ENCODE measurements at regions not wholly inside any gene's neighbourhood (a gene's known extent, or its start where the extent isn't known, plus 50 kb on each side); places are given as distances from the start of the nearest gene placed in this dataset.

GRCh38 chr5:85849411-85849810 is 768.3 kb upstream of the COX7C start (continued):
- TF ChIP-seq ZNF597 (CRISPR knock-in tag; IDR thresholded peaks at IDR 0.05) (no peak), ZNF674 (CRISPR knock-in tag; IDR thresholded peaks at IDR 0.05; ENCODE audit: low read depth) (no peak), PAXIP1 (CRISPR knock-in tag; conservative IDR thresholded peaks at IDR 0.05) (no peak), ZBTB1 (CRISPR knock-in tag; IDR thresholded peaks at IDR 0.05; ENCODE audit: borderline replicate concordance) (no peak), MTERF4 (CRISPR knock-in tag; IDR thresholded peaks at IDR 0.05) (no peak), ZSCAN9 (CRISPR knock-in tag; IDR thresholded peaks at IDR 0.05; ENCODE audit: borderline replicate concordance) (no peak)

GRCh38 chr5:85865296-85865695 is 752.4 kb upstream of the COX7C start:
- no peak for DNase-seq (ENCODE audit: low spot score)
- Histone ChIP-seq H4K20me1 (ENCODE audit: insufficient read depth, low read length) (no peaks in the 10 kb centered on the region), H3K27ac (ENCODE audit: extremely low read length, insufficient read depth, low read length) (no peak overlapping the region), H3K9ac (ENCODE audit: insufficient read depth, low read depth, low read length) (no peak overlapping the region), H3K36me3 (replicated peaks in 1 of 2; ENCODE audit: control insufficient read depth in 1 of 2, insufficient read depth in 2 of 2, low read length in 2 of 2) (no peaks in the 10 kb centered on the region), H3K4me3 (replicated peaks in 1 of 3; ENCODE audit: insufficient read depth in 1 of 3, low read depth in 2 of 3, low read length in 3 of 3) (no peak overlapping the region), H3K79me2 (ENCODE audit: insufficient read depth, low read length) (no peaks in the 10 kb centered on the region), H2AFZ (ENCODE audit: low read length) (no peak overlapping the region), H3K4me2 (ENCODE audit: low read depth, low read length) (no peak overlapping the region), H3K9me3 (ENCODE audit: low read length) (no peaks in the 10 kb centered on the region), H3K27me3 (ENCODE audit: control insufficient read depth in 1 of 2, insufficient read depth in 2 of 2, low read length in 2 of 2) (no peaks in the 10 kb centered on the region), H3K4me1 (ENCODE audit: insufficient read depth, low read length) (no peaks in the 10 kb centered on the region)
- POLR2A ChIA-PET = no interaction called here
- ATAC-seq = no peak
- WGBS (ENCODE audit: low lambda C conversion rate) = 2% methylated on average over 3 of the region's 3 CpGs
- in situ Hi-C loops (cut with HindIII; ENCODE audit: extremely low pct_ligation_motif_present, low pct_unique_long_range_greater_than_20kb) = no loop called here
- no TSS peak for BruUV-seq (replicated peaks)
- CTCF ChIA-PET (ENCODE audit: low intra/inter-chr PET ratio, low total read pairs) = no interaction called here
- intact Hi-C loops (cut with micrococcal nuclease; ENCODE audit: unreplicated experiment) = no loop called here
- no peak for FAIRE-seq
- TF ChIP-seq JDP2 (CRISPR knock-in tag; IDR thresholded peaks at IDR 0.05; ENCODE audit: borderline replicate concordance) = no peak
- TF ChIP-seq BCL6 (CRISPR knock-in tag; IDR thresholded peaks at IDR 0.05) = no peak
- TF ChIP-seq AHDC1 (CRISPR knock-in tag; IDR thresholded peaks at IDR 0.05; ENCODE audit: borderline replicate concordance) = no peak
- no peak for TF ChIP-seq ZBTB39 (CRISPR knock-in tag; IDR thresholded peaks at IDR 0.05)

All from HepG2 (cell line).